Nephron (organoid): ENCODE measurements at regions not wholly inside any gene's neighbourhood (a gene's known extent, or its start where the extent isn't known, plus 50 kb on each side); places are given as distances from the start of the nearest gene placed in this dataset.

Experiments used
- H3K27ac Mint-ChIP-seq, 3 experiments: 2 replicates each; pipeline ENCODE4 v1.8.0; 2020; ENCODE audit warnings: mixed read lengths in 3 of 3, mild to moderate bottlenecking in 2 of 3, moderate library complexity in 1 of 3
- H3K27me3 Mint-ChIP-seq: 2 replicates; pipeline ENCODE4 v1.8.0; 2021; ENCODE audit warnings: low read depth, mild to moderate bottlenecking, moderate library complexity, mixed read lengths
- H3K36me3 Mint-ChIP-seq: 2 replicates; pipeline ENCODE4 v1.8.0; 2020; ENCODE audit warnings: low read depth, mixed read lengths
- H3K4me1 Mint-ChIP-seq: 2 replicates; pipeline ENCODE4 v1.8.0; 2020; ENCODE audit warnings: mixed read lengths
- H3K4me3 Mint-ChIP-seq, 3 experiments: 2 replicates each; pipeline ENCODE4 v1.8.0; 2020; ENCODE audit warnings: mild to moderate bottlenecking in 3 of 3, mixed read lengths in 3 of 3, moderate library complexity in 2 of 3
- H3K9me3 Mint-ChIP-seq: 2 replicates; pipeline ENCODE4 v1.8.0; 2020; ENCODE audit warnings: mixed read lengths
- TF ChIP-seq, protein P1 (sequence below), 3 experiments: fragments of 200-600 bp; sonication (generic); IDR thresholded peaks; one replicate each; pipeline ENCODE4 v1.5.0; 2021; ENCODE audit warnings: antibody characterized with exemption in 3 of 3; ENCODE audit not compliant: unreplicated experiment in 3 of 3

DNA sequence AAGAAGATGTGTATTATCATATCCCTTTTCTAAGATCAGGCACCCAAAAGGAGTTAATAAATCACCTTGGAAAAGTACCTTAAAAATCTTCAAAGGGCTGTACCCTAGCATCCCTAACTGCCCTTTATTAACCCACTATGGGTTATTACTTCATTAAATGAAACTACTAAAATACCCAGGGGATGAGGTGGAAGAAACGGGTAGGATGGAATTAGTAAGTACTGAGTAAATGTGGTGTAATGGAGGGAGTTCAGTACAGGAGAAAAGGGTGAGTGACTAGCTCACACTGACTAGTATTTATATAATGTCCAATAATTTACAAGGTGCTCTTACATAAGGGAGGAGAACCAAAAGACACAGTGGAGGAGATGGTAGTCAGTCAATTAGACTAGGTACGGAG is 51.0 kb upstream of the RASGEF1B start:
- peaks cover 10% of the 10 kb centered on the region for H3K4me1 Mint-ChIP-seq
- no peak overlapping the region for H3K27ac Mint-ChIP-seq
- TF ChIP-seq, protein P1, sequence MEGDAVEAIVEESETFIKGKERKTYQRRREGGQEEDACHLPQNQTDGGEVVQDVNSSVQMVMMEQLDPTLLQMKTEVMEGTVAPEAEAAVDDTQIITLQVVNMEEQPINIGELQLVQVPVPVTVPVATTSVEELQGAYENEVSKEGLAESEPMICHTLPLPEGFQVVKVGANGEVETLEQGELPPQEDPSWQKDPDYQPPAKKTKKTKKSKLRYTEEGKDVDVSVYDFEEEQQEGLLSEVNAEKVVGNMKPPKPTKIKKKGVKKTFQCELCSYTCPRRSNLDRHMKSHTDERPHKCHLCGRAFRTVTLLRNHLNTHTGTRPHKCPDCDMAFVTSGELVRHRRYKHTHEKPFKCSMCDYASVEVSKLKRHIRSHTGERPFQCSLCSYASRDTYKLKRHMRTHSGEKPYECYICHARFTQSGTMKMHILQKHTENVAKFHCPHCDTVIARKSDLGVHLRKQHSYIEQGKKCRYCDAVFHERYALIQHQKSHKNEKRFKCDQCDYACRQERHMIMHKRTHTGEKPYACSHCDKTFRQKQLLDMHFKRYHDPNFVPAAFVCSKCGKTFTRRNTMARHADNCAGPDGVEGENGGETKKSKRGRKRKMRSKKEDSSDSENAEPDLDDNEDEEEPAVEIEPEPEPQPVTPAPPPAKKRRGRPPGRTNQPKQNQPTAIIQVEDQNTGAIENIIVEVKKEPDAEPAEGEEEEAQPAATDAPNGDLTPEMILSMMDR (IDR thresholded peaks at IDR 0.05; ENCODE audit: unreplicated experiment in 3 of 3) = no peak
- no peaks in the 10 kb centered on the region for H3K9me3 Mint-ChIP-seq
- H3K36me3 Mint-ChIP-seq = no peaks in the 10 kb centered on the region
- no peak overlapping the region for H3K4me3 Mint-ChIP-seq
- no peaks in the 10 kb centered on the region for H3K27me3 Mint-ChIP-seq

DNA sequence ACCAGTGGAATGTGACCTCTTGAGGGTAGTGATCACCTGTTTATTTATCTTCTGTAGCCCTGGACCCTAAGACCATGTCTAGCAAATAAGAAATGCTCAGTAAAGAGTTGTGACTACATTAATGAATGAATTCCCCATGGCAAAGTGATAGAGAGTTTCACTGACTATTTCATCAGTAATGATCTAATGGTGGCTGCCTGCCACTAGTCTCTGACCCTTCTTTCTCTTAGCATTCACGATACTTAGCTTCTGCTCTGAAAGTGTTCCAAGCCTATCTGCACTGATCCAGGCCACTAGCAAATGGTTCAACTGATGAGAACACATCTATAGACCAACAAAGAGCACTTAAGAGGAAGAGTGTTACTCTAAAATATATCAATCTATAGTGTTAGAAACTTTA is 50.0 kb upstream of the RASGEF1B start:
- TF ChIP-seq, protein P1 (IDR thresholded peaks at IDR 0.05; ENCODE audit: unreplicated experiment in 3 of 3) = no peak
- H3K4me3 Mint-ChIP-seq = no peak overlapping the region
- no peaks in the 10 kb centered on the region for H3K27me3 Mint-ChIP-seq
- peaks cover 10% of the 10 kb centered on the region for H3K4me1 Mint-ChIP-seq
- no peaks in the 10 kb centered on the region for H3K9me3 Mint-ChIP-seq
- no peak overlapping the region for H3K27ac Mint-ChIP-seq
- H3K36me3 Mint-ChIP-seq = no peaks in the 10 kb centered on the region
